H1 (cell line): ENCODE measurements at regions not wholly inside any gene's neighbourhood (a gene's known extent, or its start where the extent isn't known, plus 50 kb on each side); places are given as distances from the start of the nearest gene placed in this dataset.

Source experiments
- CTCF ChIA-PET: fragments of 300-600 bp; sonication (Branson Sonifier 250); formaldehyde crosslinking; loops from one replicate; lab custom pipeline; 2021; ENCODE audit not compliant: partially characterized antibody; lab: Charles Lee
- POLR2A ChIA-PET: fragments of 300-600 bp; sonication (Branson Sonifier 250); formaldehyde crosslinking; loops from one replicate; lab custom pipeline; 2021; ENCODE audit warnings: inconsistent platforms; ENCODE audit not compliant: partially characterized antibody; lab: Charles Lee
- DNase-seq, 2 experiments: peaks; one replicate each; pipeline versions ENCODE4 v3.0.0 to v3.0.0-alpha.2; 2010 to 2022; ENCODE audit warnings: low spot score in 2 of 2, low read depth in 1 of 2, mixed read lengths in 1 of 2
- FAIRE-seq: peaks from 2 replicates; lab custom pipeline; 2011; peaks lifted over from hg19 to GRCh38; lab: Jason Lieb, UNC
- H2AFZ ChIP-seq: 2 replicates; pipeline ENCODE4 v1.8.1; 2012; ENCODE audit warnings: low read length, inconsistent platforms
- H2AK5ac ChIP-seq: 2 replicates; pipeline ENCODE4 v1.6.1; 2013; ENCODE audit warnings: low read depth, low read length
- H2BK120ac ChIP-seq: replicated peaks from 2 replicates; pipeline ENCODE3; 2013; ENCODE audit warnings: low read depth, low read length, inconsistent platforms
- H2BK12ac ChIP-seq: 2 replicates; pipeline ENCODE4 v1.6.1; 2013; ENCODE audit warnings: low read depth, low read length
- H2BK15ac ChIP-seq: 2 replicates; pipeline ENCODE4 v1.6.1; 2013; ENCODE audit warnings: low read length
- H2BK20ac ChIP-seq: 2 replicates; pipeline ENCODE4 v1.6.1; 2013; ENCODE audit warnings: low read length
- H2BK5ac ChIP-seq: 2 replicates; pipeline ENCODE4 v1.6.1; 2013; ENCODE audit warnings: low read depth, low read length
- H3K14ac ChIP-seq: 2 replicates; pipeline ENCODE4 v1.6.1; 2013; ENCODE audit warnings: inconsistent platforms; ENCODE audit not compliant: insufficient read length
- H3K18ac ChIP-seq: 2 replicates; pipeline ENCODE4 v1.6.1; 2013; ENCODE audit warnings: low read length; ENCODE audit errors: extremely low read depth
- H3K23ac ChIP-seq: 2 replicates; pipeline ENCODE4 v1.6.1; 2013; ENCODE audit warnings: inconsistent platforms; ENCODE audit not compliant: insufficient read length
- H3K23me2 ChIP-seq: 2 replicates; pipeline ENCODE4 v1.6.1; 2013; ENCODE audit warnings: low read depth, low read length
- H3K27ac ChIP-seq: 2 replicates; pipeline ENCODE4 v1.6.1; 2011; ENCODE audit warnings: low read depth, low read length, inconsistent platforms
- H3K27me3 ChIP-seq, 4 experiments: replicated peaks in 1 of 4; 1 replicate in 1 of 4; 2 replicates in 3 of 4; pipeline versions ENCODE4 v1.6.1 to v1.8.1; 2011 to 2013; ENCODE audit warnings: low read length in 3 of 4, mild to moderate bottlenecking in 3 of 4, inconsistent platforms in 2 of 4, mixed read lengths in 2 of 4, moderate library complexity in 1 of 4; ENCODE audit not compliant: control insufficient read depth in 3 of 4, insufficient read depth in 3 of 4; ENCODE audit errors: extremely low read depth in 1 of 4
- H3K36me3 ChIP-seq, 4 experiments: 2 replicates each; pipeline versions ENCODE4 v1.6.1 to v1.8.1; 2011 to 2013; ENCODE audit warnings: mild to moderate bottlenecking in 4 of 4, low read length in 3 of 4, moderate library complexity in 2 of 4, control low read depth in 1 of 4, inconsistent platforms in 1 of 4; ENCODE audit not compliant: insufficient read depth in 4 of 4, control insufficient read depth in 2 of 4
- H3K4ac ChIP-seq: replicated peaks from 2 replicates; pipeline ENCODE3; 2013; ENCODE audit warnings: low read length, low read depth, mixed read lengths, inconsistent platforms; ENCODE audit not compliant: insufficient read length
- H3K4me1 ChIP-seq, 4 experiments: replicated peaks in 1 of 4; 1 replicate in 1 of 4; 2 replicates in 3 of 4; pipeline versions ENCODE4 v1.6.1 to v1.8.1; 2011 to 2013; ENCODE audit warnings: low read length in 3 of 4, inconsistent platforms in 2 of 4, mixed read lengths in 1 of 4; ENCODE audit not compliant: insufficient read depth in 4 of 4, control insufficient read depth in 3 of 4
- H3K4me2 ChIP-seq, 2 experiments: 2 replicates each; pipeline versions ENCODE4 v1.6.1 to v1.8.1; 2011 to 2013; ENCODE audit warnings: low read depth in 2 of 2, low read length in 2 of 2, control low read depth in 1 of 2, inconsistent platforms in 1 of 2, mild to moderate bottlenecking in 1 of 2; ENCODE audit not compliant: insufficient read depth in 1 of 2
- H3K4me3 ChIP-seq, 4 experiments: fragments of 200-600, 300-600 bp in 1 of 4; sonication (generic), shearing (Covaris generic), sonication (Bioruptor Twin) in 1 of 4; 2 replicates each; pipeline versions ENCODE4 v1.5.1 to v1.8.1; 2011 to 2016; ENCODE audit warnings: low read length in 4 of 4, low read depth in 3 of 4, control low read depth in 2 of 4, inconsistent platforms in 2 of 4, mild to moderate bottlenecking in 2 of 4, mixed read lengths in 1 of 4, moderate library complexity in 1 of 4; ENCODE audit not compliant: insufficient read depth in 2 of 4; ENCODE audit errors: extremely low read depth in 1 of 4
- H3K56ac ChIP-seq: replicated peaks from 2 replicates; pipeline ENCODE3; 2013; ENCODE audit warnings: low read depth, mild to moderate bottlenecking, mixed read lengths, low read length, inconsistent platforms; ENCODE audit not compliant: insufficient read length
- H3K79me1 ChIP-seq: 2 replicates; pipeline ENCODE4 v1.6.1; 2013; ENCODE audit warnings: low read depth, low read length, control low read depth
- H3K79me2 ChIP-seq, 2 experiments: 2 replicates each; pipeline versions ENCODE4 v1.6.1 to v1.8.1; 2012 to 2013; ENCODE audit warnings: low read length in 2 of 2, mild to moderate bottlenecking in 2 of 2, inconsistent platforms in 1 of 2; ENCODE audit not compliant: insufficient read depth in 2 of 2, control insufficient read depth in 1 of 2
- H3K9ac ChIP-seq, 4 experiments: replicated peaks in 1 of 4; 1 replicate in 1 of 4; 2 replicates in 3 of 4; pipeline versions ENCODE4 v1.6.1 to v1.8.1; 2011 to 2013; ENCODE audit warnings: low read depth in 3 of 4, low read length in 3 of 4, control low read depth in 2 of 4, mild to moderate bottlenecking in 2 of 4, moderate library complexity in 2 of 4, inconsistent platforms in 1 of 4; ENCODE audit errors: extremely low read depth in 1 of 4
- H3K9me3 ChIP-seq, 2 experiments: 2 replicates each; pipeline versions ENCODE4 v1.6.1 to v1.8.1; 2012 to 2013; ENCODE audit warnings: mild to moderate bottlenecking in 2 of 2, moderate library complexity in 2 of 2, control low read depth in 1 of 2, inconsistent platforms in 1 of 2, low read depth in 1 of 2, low read length in 1 of 2, mixed read lengths in 1 of 2; ENCODE audit not compliant: insufficient read depth in 2 of 2
- H4K20me1 ChIP-seq, 2 experiments: replicated peaks in 1 of 2; 2 replicates each; pipeline versions ENCODE3 to v1.8.1; 2011 to 2013; ENCODE audit warnings: inconsistent platforms in 2 of 2, low read length in 2 of 2, mild to moderate bottlenecking in 1 of 2; ENCODE audit not compliant: insufficient read depth in 2 of 2, control insufficient read depth in 1 of 2
- H4K5ac ChIP-seq: 2 replicates; pipeline ENCODE4 v1.6.1; 2013; ENCODE audit warnings: low read length, low read depth, mixed read lengths, inconsistent platforms; ENCODE audit not compliant: insufficient read length
- H4K8ac ChIP-seq: 2 replicates; pipeline ENCODE4 v1.8.0; 2013; ENCODE audit warnings: mild to moderate bottlenecking, moderate library complexity, low read length, inconsistent platforms; ENCODE audit not compliant: insufficient read depth; ENCODE audit errors: extremely low read depth
- H4K91ac ChIP-seq: replicated peaks from 2 replicates; pipeline ENCODE3; 2013; ENCODE audit warnings: low read length, mixed read lengths, inconsistent platforms; ENCODE audit not compliant: insufficient read length
- CBX8 ChIP-seq: fragments of 300-800, 300-1000 bp; sonication (generic); IDR thresholded peaks from 2 replicates; pipeline ENCODE4 v1.7.1; 2016; ENCODE audit warnings: low read depth, low read length, borderline replicate concordance
- GTF2F1 ChIP-seq: IDR thresholded peaks from 2 replicates; pipeline ENCODE4 v1.6.1; 2012; ENCODE audit warnings: low read depth, low read length, improper control_type of control experiment, borderline replicate concordance
- KDM1A ChIP-seq: fragments of 200-600, 300-600 bp; sonication (generic); IDR thresholded peaks from 2 replicates; pipeline ENCODE4 v1.7.1; 2016; ENCODE audit warnings: mild to moderate bottlenecking, low read length, borderline replicate concordance
- NRF1 ChIP-seq: IDR thresholded peaks from 2 replicates; pipeline ENCODE4 v1.6.1; 2011; ENCODE audit warnings: mild to moderate bottlenecking, low read depth, low read length, improper control_type of control experiment
- SP1 ChIP-seq: IDR thresholded peaks from 2 replicates; pipeline ENCODE4 v1.6.1; 2011; ENCODE audit warnings: low read depth, low read length
- WGBS, 2 experiments: shearing (Covaris generic) in 1 of 2; methylation state at CpG; one replicate each; pipeline versions ENCODE4 v1.1.6 to v1.1.7; 2013 to 2015; ENCODE audit warnings: low lambda C conversion rate in 2 of 2, mixed read lengths in 2 of 2, inconsistent platforms in 1 of 2, low coverage in 1 of 2, missing lambda C conversion rate in 1 of 2; ENCODE audit not compliant: insufficient replicate concordance in 2 of 2, insufficient coverage in 1 of 2, insufficient read length in 1 of 2; ENCODE audit errors: extremely low coverage in 1 of 2, missing lambda C conversion rate in 1 of 2; 5-methylcytosine and 5-hydroxymethylcytosine counted together

- WGBS, 2 experiments, result 38% methylated on average over 2 of the region's 2 CpGs; no CpG with 5 or more reads in 1 of the 2 experiments
- Histone ChIP-seq H2BK5ac (no peak overlapping the region), H4K8ac (no peak overlapping the region), H3K14ac (no peak overlapping the region), H4K91ac (no peak overlapping the region), H4K5ac (no peak overlapping the region), H2BK15ac (no peak overlapping the region), H3K23me2 (no peaks in the 10 kb centered on the region), H3K36me3 (no peaks in the 10 kb centered on the region), H3K4me2 (no peak overlapping the region), H3K4ac (no peak overlapping the region), H3K23ac (no peak overlapping the region), H3K4me3 (no peak overlapping the region), H3K79me2 (no peaks in the 10 kb centered on the region), H3K56ac (no peak overlapping the region), H2AK5ac (no peak overlapping the region), H2BK12ac (no peak overlapping the region), H2BK20ac (no peak overlapping the region), H3K9me3 (no peaks in the 10 kb centered on the region), H3K79me1 (no peaks in the 10 kb centered on the region), H2AFZ (no peak overlapping the region), H3K27me3 (no peaks in the 10 kb centered on the region), H4K20me1 (no peaks in the 10 kb centered on the region), H3K18ac (no peak overlapping the region), H3K4me1 (peaks cover 3 to 5% (median 4%) of the 10 kb centered on the region in 4 experiments; a peak in 5 of 7 replicates), H3K27ac (no peak overlapping the region), H2BK120ac (no peak overlapping the region), H3K9ac (no peak overlapping the region)
- CTCF ChIA-PET, result interaction anchor here (1.1 to 2.6 kb wide), 3 partner anchors 9 to 121 kb away, joined by 3 to 15 read pairs (median 10); no protein-coding TSS in a partner anchor
- FAIRE-seq (no peak), DNase-seq (no peak)
- POLR2A ChIA-PET, result no interaction called here
- TF ChIP-seq GTF2F1 (no peak), CBX8 (no peak), SP1 (no peak), KDM1A (no peak), NRF1 (no peak)
Measured at GRCh38 chr20:56964901-56965300, 301.5 kb downstream of the BMP7 start.
